ENCODE measurements at regions not wholly inside any gene's neighbourhood (a gene's known extent, or its start where the extent isn't known, plus 50 kb on each side); places are given as distances from the start of the nearest gene placed in this dataset.
"Not testable (repeated sequence)": the region's sequence is repeated elsewhere in the genome, so short reads cannot be mapped to it uniquely, and the experiment has no call there.

- TF ChIP-seq CTCF (IDR thresholded peaks at IDR 0.05); ZFX (IDR thresholded peaks at IDR 0.05; ENCODE audit: borderline replicate concordance): not testable (repeated sequence)
Measured at GRCh38 chr2:111448796-111449195, 328.1 kb downstream of the BCL2L11 start.

Measured in 22Rv1 (cell line).